Renal cortical epithelial cell (primary cell): ENCODE measurements at regions not wholly inside any gene's neighbourhood (a gene's known extent, or its start where the extent isn't known, plus 50 kb on each side); places are given as distances from the start of the nearest gene placed in this dataset.
"Not testable (repeated sequence)": the region's sequence is repeated elsewhere in the genome, so short reads cannot be mapped to it uniquely, and the experiment has no call there.

Experiments used
- DNase-seq: peaks from one replicate; pipeline ENCODE4 v3.0.0-alpha.2; 2011; ENCODE audit warnings: low read depth

DNA sequence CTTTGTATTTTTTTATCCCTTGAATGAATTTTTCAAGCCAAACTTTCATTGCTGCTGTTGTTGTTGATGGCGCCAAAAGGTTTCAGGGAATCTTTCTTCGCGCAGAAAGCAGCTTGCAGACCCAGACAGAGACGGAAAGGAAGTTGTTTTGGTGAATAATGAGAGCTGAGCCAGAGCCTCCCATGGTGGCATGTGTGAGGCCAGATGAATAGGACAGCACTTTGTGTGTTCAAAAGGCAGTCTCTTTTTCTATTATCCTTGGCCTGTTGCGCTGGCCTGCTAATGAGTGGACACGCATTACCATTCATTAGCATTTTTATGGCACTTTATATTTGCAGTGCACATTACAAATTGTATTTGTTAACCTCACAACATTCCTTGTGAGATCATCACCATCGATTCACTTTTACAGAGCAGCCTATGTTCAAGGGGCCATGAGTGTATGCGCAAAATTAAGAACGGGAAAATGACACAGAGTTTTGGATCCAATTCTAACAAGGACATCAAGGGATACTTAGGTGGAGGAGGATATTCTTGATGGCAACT, 754.7 kb downstream of the BCL11A start:
- DNase-seq: no peak

DNA sequence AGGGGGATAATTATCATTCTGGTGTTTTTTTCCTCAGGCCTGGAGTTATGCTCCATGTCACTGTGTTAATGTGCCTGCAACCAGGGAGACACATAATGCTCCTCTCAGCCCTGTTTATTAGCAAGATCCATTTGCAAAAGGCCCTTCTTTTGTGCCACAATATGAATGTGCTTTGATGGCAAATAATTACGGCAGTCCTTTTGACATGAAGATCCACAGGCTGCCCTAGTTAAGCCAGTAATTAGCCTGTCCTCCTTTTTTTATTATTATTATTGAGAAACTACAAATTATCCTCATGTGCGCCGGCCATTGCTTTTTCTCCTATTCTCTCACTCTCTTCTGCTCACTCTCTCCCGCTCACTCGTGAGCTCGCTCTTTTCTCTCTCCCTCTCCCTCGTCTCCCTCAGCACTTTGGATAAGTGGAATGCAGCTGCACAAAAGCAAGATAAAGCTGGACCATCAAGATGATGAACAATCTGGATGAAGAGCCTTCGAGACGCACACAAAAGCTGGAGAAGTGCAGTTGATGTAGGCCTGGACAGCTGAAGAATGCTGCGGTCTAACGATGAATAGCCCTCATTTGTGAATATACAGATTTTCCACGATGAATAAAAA, 762.3 kb downstream of the BCL11A start:
- no peak for DNase-seq

DNA sequence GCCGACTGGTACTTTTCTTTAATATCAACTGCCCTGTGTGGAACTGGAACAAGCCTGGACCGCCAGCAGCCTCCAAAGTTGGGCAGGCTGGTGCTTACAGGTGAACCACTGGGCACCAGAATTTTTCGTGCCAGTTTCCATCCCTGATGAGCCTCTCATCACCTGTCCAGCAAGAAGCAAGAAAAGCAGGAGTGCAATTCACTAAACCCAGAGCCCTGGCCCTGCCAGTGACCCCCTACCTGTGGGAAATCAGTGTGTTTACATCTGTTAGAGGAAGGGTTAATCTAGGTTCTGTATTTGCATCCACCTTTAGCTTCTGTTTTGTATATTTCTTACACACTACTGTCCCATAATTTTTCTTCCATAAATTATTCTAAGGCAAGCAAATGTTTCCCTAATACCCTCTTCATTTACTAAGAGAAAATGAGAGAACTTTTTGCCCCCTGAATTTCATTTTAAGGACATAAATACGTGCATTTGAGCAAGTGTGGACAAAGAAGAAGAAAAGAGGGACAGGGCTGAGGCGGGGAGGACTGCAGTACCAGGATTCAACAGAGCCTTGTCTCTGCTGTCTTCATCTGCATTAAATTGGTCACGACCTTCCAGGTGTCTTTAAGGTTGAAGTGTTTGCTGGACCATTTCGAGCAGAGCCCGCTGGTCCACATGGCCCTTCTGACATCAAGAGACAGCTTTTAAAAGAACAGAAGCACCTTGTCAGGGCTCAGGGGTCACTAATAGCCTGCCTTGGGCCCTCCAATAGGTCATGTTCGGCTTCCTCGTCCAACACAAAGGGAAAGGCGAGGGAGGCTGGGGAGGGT, 763.1 kb downstream of the BCL11A start:
- no peak for DNase-seq

- DNase-seq: no peak
Observed at GRCh38 chr2:59789523-59789922, 763.9 kb downstream of the BCL11A start.

DNA sequence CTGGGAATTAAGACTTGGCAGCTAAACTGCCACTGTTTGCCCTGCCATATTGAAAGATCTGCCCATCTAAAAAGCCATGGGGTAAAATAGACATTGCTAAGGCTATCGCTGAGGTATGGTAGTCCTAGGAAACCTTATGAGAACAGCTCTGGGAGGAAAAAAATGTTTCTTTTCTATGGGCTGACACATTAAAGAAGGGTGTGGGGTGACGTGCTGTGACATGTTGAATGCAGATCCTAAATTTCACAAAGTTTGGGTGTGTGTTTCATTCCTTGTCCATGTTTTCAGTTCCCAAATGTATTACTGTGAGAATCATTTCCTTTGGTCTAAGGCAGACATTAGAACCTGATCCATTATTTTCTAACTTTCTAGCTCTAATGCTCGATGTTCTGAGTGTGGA, 766.4 kb downstream of the BCL11A start:
- DNase-seq: no peak

DNA sequence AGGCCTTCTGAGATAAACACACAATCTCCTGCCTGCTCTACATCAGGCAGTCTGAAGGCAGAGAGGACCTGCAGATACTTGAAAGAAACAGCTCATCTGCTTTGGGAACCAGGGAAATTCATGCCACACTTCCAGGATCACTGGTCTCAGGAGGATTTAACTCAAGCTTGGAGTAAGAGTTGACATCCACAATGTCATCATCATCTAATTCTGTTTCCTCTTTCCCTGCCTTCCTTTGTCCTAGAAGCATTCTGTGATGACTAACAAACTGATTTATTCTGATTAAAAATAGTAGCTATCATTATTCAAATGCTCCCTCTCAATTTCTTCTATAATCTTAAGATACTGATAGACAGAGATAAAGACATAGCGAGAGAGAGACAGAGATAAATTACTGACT, 766.8 kb downstream of the BCL11A start:
- DNase-seq: no peak

DNA sequence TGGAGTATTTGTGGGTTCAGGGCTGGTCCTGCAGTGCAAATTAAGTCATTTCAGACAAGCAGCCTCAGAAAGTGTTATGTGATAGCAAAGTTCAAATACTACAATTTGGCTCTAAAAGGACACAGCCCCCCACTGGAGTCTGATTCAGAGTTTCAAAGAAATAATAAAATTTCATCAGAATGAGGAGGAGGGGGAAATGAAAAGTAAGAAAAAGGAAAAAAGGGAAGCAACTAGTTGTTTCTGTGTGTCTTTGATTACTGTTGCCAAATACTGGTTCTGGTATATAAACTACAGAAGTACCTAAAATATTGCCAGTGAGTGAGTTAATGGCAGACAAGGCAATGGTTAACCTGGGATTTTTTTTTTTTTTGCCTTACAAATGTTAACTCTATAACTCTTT, 773.9 kb downstream of the BCL11A start:
- DNase-seq: no peak

DNA sequence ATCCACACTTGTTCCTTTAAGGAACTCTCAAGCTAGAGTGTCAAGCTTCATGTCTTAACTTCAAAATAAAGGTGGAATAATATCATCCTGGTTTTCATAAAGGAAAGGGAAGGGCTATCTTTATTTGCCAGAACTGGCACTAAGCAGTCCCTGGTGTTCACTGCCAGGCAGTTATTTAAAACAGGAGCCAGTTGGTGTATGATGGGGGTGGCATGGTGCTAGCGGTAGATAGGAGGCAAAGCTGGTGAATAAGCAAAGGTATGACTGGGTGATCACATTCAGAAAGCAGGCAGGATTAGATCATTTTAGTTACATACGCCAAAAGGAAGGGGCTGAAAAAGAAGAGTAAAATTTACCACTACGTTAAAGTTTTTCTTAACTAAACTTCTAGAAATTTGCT, 776.3 kb downstream of the BCL11A start:
- no peak for DNase-seq

DNA sequence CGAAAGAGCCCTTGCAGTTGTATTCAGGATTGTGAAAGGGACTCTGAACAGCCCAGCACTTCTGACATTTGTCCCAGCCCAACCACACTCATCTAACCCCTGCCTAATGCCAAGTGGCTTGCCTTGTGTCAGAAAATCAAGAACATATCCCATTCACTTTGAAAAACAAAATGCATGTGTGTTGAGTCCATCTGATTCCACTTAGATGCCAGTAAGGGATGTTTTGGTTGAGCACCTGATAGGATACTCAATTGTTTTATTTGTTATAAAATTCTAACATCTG, 776.8 kb downstream of the BCL11A start:
- no peak for DNase-seq

GRCh38 chr2:59774821-59775433, 778.5 kb downstream of the BCL11A start:
- DNase-seq: no peak

- no peak for DNase-seq
Observed at GRCh38 chr2:59770651-59771050, 782.8 kb downstream of the BCL11A start.

DNA sequence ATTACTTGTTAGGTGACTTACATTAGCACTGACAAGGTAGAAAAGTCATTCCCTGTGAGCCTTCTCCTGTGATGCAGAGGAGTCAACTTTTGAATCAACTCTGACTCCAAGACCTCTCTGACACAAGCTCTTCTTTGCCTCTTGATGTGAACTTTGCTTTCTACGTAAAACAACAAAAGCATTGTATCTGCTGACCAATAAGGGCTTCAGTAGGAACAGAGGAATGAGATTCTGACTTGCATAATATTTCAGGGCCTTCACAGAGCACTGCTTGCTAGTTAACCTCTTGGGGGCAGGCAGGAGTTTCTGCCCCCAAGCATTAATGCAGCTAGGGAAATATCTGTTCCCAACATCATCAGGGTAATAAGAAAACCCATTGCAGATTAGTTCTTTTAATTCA, 791.5 kb downstream of the BCL11A start:
- no peak for DNase-seq

GRCh38 chr2:59756150-59756549, 797.3 kb downstream of the BCL11A start:
- no peak for DNase-seq

DNA sequence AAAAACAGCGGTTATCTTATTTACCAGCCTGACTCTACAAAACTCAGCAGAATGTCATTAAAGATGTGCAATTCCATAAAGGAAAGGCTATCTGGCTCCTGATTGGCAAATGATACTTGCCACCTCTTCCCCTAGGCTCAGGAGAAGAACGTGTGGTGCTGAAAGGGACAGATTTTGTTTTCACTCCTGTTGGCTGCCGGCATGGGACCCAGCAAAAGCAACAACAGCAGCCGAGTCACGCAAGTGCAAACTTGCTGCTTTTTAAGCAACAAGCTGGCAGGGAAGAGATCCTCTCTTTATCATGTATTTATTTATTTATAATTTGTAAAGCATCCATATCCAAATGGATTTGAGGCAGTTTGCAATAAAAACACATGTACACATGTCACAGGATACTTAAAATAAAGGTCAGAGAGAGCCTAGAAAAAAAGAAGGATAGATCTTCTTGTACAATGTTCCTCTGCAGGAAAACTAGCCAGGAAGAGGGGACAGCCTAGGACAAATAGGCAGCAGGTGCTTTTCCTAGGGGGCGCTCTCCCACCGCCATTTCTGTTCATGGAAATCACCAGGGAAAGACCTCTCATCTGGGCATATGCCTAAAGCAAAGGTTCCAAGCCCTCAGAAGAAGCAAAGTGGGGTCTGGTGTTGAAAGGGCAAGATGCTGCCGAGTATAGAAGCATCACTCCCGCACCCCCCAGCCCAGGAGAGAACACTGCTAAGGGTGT, 799.3 kb downstream of the BCL11A start:
- DNase-seq: no peak

DNA sequence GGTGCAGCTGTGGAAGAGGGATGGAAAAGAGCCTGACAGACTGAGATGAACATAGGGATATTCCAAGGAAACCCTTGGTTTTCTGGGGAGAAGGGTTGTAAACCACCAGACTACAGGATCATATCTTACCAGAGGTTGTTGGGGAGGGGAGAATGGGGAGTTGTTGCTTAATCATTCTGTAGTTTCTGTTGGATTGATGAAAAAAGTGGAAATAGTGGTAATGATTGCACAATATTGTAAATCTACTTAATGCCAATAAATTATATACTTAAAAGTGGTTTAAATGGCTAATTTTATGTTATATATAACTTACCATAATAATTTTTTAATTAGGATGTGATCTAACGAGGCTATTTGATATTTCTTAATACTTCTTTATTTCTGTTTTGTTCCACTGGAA, 800.9 kb downstream of the BCL11A start:
- no peak for DNase-seq

- DNase-seq: no peak
Observed at GRCh38 chr2:59752071-59752470, 801.4 kb downstream of the BCL11A start.

- not testable (repeated sequence) for DNase-seq
Observed at GRCh38 chr2:59751214-59751613, 802.2 kb downstream of the BCL11A start.

DNA sequence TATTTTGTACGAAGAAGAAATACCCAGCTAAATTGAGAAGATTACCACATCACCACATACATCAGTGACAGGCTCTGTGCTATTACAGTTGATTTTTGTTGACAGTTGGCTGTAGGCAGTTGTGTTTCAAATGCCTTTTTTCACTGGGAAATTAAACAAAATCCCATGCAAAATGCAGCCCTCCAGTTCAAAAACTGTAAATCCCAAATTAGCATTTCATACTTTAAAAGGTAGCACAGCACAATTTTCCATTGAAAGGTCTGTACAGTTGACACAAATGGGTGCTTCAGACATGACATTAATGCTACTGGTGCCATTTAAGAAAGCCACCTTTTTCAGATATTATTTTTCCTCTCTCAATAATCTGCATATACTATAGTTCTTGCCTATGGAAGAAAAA, 807.2 kb downstream of the BCL11A start:
- DNase-seq: no peak

DNA sequence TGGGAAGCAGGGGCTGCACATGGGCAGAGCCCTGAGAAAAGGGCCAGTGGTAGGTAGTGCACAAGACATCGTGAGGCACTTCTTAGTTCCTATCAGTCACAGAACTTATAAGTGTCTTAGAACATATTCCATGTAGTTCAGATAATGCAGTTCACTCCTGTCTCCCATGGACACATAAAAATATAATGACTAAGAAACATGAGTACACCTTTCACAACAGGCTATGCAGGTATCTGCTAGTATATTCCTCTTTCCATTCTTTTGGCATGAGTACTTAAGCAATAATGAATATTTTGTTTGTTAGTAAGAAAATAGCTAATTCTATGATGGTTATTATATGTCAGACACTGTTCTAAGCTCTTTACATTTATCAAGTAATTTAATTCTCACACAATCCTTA, 808.4 kb downstream of the BCL11A start:
- DNase-seq: no peak

- DNase-seq: no peak
Observed at GRCh38 chr2:59744436-59744835, 809.0 kb downstream of the BCL11A start.

DNA sequence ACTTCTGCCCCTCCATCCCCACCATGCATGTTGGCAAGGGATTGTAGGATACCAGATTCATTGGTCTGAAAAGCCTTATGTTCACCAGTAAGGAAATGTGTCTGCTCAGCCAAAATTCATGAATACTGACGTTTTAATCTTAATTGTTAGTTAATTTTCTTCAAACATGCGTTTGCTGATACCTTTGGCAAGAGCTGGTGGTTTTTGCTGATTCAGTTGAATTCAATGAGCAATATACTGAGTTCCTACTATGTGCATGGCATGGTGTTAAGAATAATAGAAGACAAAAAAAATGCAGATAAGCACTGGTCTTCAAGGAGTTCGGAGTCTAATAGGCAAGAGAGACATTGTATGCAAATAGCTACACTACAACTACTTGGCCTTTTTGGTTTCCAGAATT, 811.6 kb downstream of the BCL11A start:
- no peak for DNase-seq

DNA sequence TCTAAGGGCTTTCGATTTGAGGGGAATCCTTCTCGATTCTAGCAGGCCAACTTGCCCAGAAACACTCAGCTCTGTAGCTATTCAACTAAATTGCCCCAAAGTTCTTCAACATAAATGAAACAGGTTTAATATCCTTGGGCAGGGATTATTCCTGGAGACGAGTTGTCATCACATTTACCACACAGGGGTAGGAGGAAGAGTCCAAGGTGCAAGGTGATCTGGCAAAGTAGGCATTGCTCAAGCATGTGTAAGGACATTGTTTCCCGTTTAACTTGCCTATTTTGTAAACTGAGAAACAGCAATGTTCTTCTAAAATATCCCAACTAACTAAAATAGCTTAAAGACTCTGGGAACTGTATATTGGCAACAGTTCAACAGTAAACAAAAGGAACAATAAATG, 814.3 kb downstream of the BCL11A start:
- DNase-seq: no peak

GRCh38 chr2:59737299-59737698, 816.2 kb downstream of the BCL11A start:
- DNase-seq: no peak
